Fibroblast of gingiva (primary cell): ENCODE measurements at regions not wholly inside any gene's neighbourhood (a gene's known extent, or its start where the extent isn't known, plus 50 kb on each side); places are given as distances from the start of the nearest gene placed in this dataset.
"Not testable (repeated sequence)": the region's sequence is repeated elsewhere in the genome, so short reads cannot be mapped to it uniquely, and the experiment has no call there.

Experiments used
- DNase-seq: peaks from one replicate; pipeline ENCODE4 v3.0.0-alpha.2; 2011; ENCODE audit warnings: low read depth

- no peak for DNase-seq
Measured at GRCh38 chr1:55876276-55877060, 661.3 kb upstream of the USP24 start.

GRCh38 chr1:55870106-55870505 lies 654.9 kb upstream of the USP24 start:
- no peak for DNase-seq

- DNase-seq = peak; percentile 44
Measured at GRCh38 chr1:55869065-55869464, 653.9 kb upstream of the USP24 start.

DNA sequence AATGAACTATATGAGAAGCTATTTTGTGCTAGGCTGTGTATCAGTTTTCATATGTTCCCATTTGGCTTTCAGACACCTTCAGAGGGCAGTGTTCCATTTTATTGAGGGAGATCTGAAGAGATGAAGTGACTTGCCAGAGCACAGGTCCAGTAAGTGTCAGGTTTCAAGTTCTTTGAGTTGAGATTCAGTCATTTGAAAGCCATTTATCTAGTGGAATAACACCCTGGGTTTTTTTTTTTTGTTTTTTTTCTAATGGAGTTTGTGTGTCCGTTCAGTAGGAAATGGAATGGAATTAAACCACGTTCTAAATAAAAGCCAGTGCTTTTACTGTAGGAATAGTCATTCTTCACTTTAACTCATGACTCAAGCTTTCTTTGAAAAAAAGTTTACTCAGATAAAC lies 652.9 kb upstream of the USP24 start:
- DNase-seq = peak; percentile 27

GRCh38 chr1:55867304-55867843 lies 652.2 kb upstream of the USP24 start:
- DNase-seq = no peak

DNA sequence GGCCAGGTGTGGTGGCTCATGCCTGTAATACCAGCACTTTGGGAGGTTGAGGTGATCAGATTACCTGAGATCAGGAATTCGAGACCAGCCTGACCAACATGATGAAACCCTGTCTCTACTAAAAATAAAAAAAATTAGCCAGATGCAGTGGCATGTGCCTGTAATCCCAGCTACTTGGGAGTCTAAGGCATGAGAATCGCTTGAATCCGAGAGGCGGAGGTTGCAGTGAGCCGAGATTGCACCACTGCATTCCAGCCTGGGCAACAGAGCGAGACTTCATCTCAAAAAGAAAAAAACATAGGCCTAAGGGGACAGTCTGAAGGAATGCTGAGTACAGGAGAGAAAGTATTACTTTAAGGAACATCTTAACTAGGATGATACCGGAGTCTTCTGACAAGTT lies 650.6 kb upstream of the USP24 start:
- not testable (repeated sequence) for DNase-seq

GRCh38 chr1:55864251-55864650 lies 649.1 kb upstream of the USP24 start:
- no peak for DNase-seq

GRCh38 chr1:55861676-55862340 lies 646.6 kb upstream of the USP24 start:
- DNase-seq = no peak

DNA sequence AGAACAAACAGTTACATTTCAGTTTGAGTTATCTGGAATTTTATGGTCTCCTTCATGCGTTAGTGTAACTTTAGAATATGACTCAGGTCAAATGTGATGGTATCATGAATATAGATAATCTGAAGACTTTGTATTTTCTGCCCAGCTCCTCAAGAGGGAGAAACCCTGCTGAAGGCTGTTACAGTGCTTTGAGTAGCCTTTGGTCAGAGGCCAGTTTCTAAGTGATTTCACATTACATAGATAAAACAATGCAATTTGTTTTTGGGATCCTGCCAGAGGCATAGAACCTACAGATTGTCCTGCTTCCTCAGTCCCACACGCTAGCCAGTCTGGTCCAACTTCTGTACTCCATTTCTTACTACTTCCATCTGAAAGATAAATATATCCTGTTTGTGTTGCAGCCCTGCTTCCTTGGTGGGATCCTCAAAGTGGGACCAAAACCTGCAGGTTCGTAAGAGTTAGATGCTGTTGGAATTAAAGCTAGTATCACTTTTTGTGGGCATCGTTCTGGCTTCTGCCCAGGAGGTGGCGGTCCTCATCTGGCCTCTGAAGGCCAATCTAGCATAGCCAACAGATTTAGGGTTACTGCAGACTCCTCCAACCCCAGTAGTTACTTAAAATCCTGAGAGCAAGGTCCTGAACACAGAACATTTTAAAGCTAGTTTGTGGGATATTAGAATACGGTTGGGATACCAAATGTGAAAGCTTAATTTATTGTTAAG lies 645.8 kb upstream of the USP24 start:
- no peak for DNase-seq

- no peak for DNase-seq
Measured at GRCh38 chr1:55860326-55860725, 645.2 kb upstream of the USP24 start.

GRCh38 chr1:55854911-55855310 lies 639.7 kb upstream of the USP24 start:
- DNase-seq = peak; percentile 57

- DNase-seq = peak; percentile 68
Measured at GRCh38 chr1:55848906-55849305, 633.7 kb upstream of the USP24 start.

DNA sequence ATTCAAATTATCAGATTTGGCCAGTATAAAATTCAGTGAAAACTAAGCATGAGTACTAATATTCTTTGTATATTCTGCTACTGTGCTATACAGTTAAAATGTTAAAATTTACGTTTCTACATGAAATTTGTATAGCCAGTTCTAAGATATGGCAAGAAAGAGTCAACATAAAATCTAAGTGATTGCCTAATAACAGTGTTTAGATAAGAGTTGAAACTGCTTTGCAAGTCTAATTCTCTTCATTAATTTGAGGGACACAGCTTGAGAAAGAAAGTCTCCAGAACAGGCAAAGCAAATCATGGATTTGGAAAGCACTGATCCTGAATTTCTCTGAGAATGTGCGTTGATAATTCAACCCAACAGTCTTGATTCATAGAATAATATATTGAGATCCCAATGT lies 630.9 kb upstream of the USP24 start:
- DNase-seq = no peak

GRCh38 chr1:55844322-55844721 lies 629.2 kb upstream of the USP24 start:
- DNase-seq = no peak

DNA sequence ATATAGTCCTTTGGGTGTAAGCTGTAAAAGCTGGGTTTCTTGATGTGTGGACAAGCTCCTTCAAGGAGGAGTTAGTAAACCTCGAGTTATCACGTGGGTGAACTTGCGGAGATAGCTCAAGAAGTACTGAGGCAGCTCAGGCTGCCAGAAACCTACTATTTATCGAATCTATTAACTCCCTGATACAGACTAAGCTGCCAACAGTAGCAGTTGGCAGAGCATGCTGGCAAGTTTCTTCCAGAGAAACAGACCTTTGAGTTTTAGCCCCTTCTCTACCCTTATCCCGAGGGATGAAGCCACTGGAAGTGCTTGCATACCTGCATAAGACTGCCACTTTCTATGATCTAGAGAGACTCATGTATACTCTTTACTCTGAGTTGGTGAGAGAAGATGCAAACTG lies 624.5 kb upstream of the USP24 start:
- DNase-seq = no peak

DNA sequence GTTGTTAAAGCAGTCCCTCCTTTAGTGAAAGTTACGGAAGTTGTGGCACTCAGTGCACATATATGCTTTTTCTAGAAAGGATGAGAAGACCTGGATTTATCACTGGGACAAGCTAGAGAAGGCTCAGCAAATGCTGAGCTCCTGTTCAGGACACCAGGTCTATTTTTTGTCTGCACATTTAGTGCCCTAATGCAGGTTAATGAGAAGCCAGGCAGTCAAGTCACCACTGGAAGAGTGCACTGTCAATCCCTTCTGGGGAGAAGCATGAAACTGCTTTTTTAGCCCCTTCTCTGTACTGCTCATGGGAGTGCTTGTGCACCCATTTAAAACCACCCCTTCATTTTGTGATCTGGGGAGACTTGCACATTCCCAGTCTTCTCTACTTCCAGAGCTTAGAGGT lies 624.1 kb upstream of the USP24 start:
- no peak for DNase-seq

DNA sequence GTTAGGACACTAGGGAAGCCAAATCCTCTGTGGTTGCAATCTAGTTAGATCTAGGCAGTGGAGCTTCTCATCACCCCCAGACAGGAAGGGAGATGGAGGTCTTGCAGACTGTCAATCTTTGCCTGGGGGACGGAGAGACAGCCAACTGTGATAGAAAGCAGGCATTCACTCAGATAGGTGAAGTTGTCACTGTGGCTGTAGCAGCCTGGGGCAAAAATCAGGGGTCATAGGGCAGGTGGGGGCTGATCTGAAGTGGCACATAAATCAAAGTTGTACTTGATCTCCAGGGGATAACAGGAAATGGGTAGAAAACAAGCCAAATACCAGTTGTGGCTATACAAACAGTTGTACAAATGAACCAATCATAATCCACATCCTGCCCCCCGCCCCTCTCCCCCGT lies 620.9 kb upstream of the USP24 start:
- DNase-seq = no peak

GRCh38 chr1:55833529-55834091 lies 618.4 kb upstream of the USP24 start:
- peak; percentile 85 for DNase-seq

DNA sequence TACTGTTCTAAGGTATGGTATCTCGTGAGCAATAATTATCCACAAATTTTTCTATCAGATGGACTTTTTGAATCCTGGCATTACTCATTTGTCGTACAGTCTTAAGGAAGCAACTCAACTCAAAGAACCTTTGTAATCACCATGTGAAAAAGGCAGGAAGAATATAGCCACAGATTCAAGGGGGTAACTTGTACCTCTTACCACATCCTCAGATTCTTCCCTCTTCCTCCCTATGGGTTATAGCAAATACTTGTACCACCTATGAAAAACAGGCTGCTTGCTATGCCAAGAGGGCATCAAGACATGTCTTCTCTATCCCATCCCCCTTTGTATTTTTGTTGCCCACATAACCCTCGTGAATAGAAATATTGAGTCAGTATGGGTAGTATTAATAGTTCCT lies 616.6 kb upstream of the USP24 start:
- DNase-seq = no peak

DNA sequence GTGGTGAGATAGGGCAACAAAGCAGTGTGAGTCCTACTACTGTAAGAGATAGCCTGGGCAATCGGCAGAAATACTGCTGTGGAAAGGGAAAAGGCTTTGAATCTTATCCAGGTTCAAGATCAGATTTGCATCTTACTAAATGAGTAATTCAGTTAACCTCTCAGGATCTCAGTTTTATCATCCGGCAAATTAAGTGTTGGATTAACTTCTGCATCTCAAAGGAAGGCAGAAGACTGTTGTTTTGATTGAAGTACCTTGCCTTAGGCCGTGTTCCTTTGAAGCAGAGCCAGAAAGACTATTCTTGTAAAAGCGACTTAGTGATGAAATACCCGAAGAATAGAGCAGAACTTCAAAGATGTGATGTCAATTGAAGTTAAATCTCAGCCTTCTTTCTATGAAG lies 612.9 kb upstream of the USP24 start:
- peak; percentile 34 for DNase-seq

GRCh38 chr1:55827350-55827749 lies 612.2 kb upstream of the USP24 start:
- peak; percentile 97 for DNase-seq

DNA sequence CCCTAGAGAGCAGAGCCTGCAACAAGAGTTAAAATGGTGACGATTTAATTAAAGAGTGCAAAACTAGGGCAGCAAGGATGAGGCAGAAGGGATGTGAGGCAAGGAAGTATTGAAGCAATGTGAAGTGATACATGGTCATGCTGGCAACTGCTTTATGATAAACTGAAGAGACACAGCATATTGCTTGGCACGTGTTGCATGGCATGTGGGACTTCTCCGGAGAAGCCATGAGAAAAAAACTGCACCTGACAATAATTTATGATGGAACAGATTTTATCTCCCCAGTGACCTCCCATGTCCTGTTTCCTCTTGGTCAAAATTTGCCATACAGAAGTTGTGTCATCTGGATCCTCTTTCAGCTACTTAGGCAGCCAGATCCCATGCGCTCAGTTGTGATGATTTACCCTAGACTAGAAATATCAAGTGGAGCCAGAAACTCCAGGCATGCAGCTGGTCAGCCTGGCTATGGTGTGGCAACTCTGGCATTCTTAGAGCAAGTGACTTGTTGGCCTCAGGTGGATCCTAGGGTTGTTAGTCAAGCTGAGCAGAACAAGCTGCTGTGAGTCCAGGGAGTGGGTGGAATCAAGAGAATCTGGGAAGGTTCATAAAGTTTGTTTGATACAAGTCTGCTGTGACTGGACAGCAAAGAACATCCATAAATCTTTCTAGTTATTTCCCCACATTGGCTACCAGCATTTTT lies 611.4 kb upstream of the USP24 start:
- DNase-seq = peak; percentile 60
